Tibial nerve (tissue), 4 donors: ENCODE measurements at regions not wholly inside any gene's neighbourhood (a gene's known extent, or its start where the extent isn't known, plus 50 kb on each side); places are given as distances from the start of the nearest gene placed in this dataset.
"Not testable (repeated sequence)": the region's sequence is repeated elsewhere in the genome, so short reads cannot be mapped to it uniquely, and the experiment has no call there.

ENCODE experiments used
- DNase-seq, 2 donors: peaks; one replicate each; pipeline ENCODE4 v3.0.0-alpha.2; 2019; ENCODE audit warnings: low spot score in 2 of 2
- H3K27ac ChIP-seq, 4 donors: fragments of 200-600 bp; sonication (generic) in 3 of 4; one replicate each; pipeline ENCODE4 v1.5.1; 2017 to 2019; ENCODE audit warnings: mild to moderate bottlenecking in 1 of 4
- H3K27me3 ChIP-seq, 2 donors: fragments of 200-600 bp; sonication (generic) in 1 of 2; one replicate each; pipeline versions ENCODE4 v1.5.1 to v1.6.0; 2017 to 2019
- H3K36me3 ChIP-seq, 3 donors: fragments of 200-600 bp; sonication (generic); one replicate each; pipeline ENCODE4 v1.5.1; 2018 to 2019
- H3K4me1 ChIP-seq, 4 donors: fragments of 200-600 bp; sonication (generic) in 3 of 4; one replicate each; pipeline ENCODE4 v1.5.1; 2017 to 2019
- H3K4me3 ChIP-seq, 4 donors: fragments of 200-600 bp; sonication (generic) in 3 of 4; one replicate each; pipeline ENCODE4 v1.5.1; 2017 to 2019; ENCODE audit warnings: mild to moderate bottlenecking in 1 of 4, moderate library complexity in 1 of 4
- H3K9me3 ChIP-seq, 4 donors: fragments of 200-600 bp; sonication (generic) in 3 of 4; one replicate each; pipeline ENCODE4 v1.5.1; 2017 to 2019
- WGBS, 2 donors: methylation state at CpG; one replicate each; pipeline ENCODE4 v1.1.5; 2018; 5-methylcytosine and 5-hydroxymethylcytosine counted together

DNA sequence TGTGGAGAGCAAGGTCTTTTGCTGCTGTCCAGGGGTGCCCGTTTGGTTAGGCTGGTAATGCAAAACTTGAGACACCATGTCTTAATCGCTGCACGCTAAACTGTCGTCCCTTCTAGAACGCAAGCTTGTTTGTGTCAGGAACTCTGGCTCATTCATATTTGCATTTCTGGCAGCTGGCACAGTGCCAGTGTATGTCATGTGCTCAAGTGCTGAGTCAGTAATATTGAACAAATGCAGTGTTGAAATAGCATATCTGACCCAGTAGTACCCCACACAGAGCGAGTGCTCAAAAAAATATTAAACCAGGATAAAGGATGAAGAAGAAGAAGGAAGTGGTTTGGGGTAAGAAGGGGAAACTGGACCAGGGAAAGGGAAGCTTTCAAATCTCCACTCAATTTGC lies 173.4 kb downstream of the ZNF37A start:
- not testable (repeated sequence) for H3K27ac ChIP-seq, H3K4me3 ChIP-seq, DNase-seq, H3K27me3 ChIP-seq, H3K36me3 ChIP-seq, H3K9me3 ChIP-seq, H3K4me1 ChIP-seq
- 59 to 61% methylated on average over 6 of the region's 6 CpGs for WGBS, 2 donors

DNA sequence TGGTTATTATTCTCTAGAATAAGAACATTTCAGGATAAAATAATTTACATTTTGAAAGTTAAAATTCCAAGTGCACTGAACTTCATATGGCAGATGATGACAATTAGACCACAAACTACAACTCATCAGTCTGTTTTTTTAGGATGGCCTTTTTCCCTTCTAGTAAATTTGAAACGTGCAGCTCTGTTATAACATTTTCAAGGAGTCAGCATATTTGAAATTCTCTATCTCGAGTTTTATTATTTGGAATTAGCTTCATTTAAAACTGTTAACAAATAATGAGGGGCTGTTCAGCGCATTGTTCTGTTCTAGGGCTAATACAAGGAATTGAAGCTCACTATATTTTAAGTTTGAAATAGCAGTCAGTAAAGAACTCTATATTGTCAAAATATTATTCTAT lies 176.9 kb downstream of the ZNF37A start:
- DNase-seq, H3K27me3 ChIP-seq, H3K36me3 ChIP-seq, H3K9me3 ChIP-seq, H3K27ac ChIP-seq, H3K4me3 ChIP-seq, H3K4me1 ChIP-seq: not testable (repeated sequence)
- WGBS, 2 donors, result 44 to 45% methylated on average over 3 of the region's 3 CpGs

DNA sequence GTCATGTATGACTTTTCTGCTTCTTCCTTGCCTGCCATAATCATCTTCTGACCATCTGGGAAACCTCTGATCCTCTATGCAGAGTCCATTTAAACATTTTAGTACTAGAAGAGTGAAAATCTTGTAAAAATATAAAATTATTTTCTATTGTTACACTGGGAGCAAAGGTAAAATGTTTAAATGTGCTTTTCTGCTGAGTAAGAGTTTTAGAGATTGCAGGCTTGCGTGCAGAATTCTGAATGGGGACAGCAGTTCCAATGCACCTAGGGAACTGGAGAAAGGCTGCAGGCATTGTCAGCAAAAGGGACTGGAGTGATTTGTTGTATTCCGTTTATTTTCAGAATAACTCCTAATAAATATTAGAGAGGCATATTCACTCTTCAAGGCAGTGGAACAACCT lies 180.7 kb downstream of the ZNF37A start:
- not testable (repeated sequence) for H3K36me3 ChIP-seq, H3K9me3 ChIP-seq, H3K27me3 ChIP-seq, H3K27ac ChIP-seq, H3K4me3 ChIP-seq, DNase-seq, H3K4me1 ChIP-seq
- 76 to 77% methylated on average over 2 of the region's 2 CpGs for WGBS, 2 donors

DNA sequence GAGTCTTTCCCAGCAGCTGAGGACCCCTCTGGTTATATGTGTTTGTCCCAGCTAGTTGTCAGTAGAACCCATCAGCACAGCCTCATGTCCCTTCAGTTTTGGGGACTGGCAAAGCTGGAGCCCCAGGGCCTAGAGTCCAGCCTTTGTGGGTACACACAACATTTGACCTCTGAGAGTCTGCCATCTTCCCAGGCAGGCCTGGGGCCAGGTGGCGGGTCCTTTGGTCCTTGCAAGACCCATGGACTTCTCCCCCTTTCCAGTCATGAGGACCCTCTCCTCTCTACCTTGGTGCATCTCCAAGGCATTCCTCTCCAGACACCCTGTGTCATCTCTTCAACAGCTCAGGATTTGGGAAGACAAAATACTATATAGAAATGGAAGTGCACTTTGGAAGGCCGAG lies 198.4 kb downstream of the ZNF37A start:
- H3K4me3 ChIP-seq, H3K4me1 ChIP-seq, DNase-seq, H3K27ac ChIP-seq, H3K9me3 ChIP-seq, H3K36me3 ChIP-seq, H3K27me3 ChIP-seq: not testable (repeated sequence)
- 90 to 93% methylated on average over 2 of the region's 2 CpGs for WGBS, 2 donors

DNA sequence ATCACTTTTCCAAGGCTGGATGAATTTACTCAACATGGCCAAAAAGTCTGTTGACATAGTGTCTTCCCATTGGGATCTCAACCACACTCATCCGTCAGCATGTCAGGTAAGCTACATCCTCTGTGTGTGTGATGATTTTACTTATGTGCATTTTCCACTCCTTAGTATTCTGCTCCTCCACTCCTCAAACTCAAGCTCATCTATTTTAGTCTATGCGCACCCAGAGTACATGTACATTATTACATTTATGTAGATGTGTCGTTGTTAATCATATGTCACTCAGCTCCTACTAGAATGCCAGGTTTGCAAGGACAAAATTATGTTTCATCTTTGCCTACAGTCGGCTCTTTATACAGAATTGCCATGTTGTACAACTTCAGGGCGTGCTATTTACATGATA lies 216.0 kb downstream of the ZNF37A start:
- not testable (repeated sequence) for H3K4me1 ChIP-seq, H3K27ac ChIP-seq, H3K27me3 ChIP-seq, H3K9me3 ChIP-seq, DNase-seq, H3K4me3 ChIP-seq, H3K36me3 ChIP-seq
- 73 to 81% methylated on average over 5 of the region's 5 CpGs for WGBS, 2 donors

DNA sequence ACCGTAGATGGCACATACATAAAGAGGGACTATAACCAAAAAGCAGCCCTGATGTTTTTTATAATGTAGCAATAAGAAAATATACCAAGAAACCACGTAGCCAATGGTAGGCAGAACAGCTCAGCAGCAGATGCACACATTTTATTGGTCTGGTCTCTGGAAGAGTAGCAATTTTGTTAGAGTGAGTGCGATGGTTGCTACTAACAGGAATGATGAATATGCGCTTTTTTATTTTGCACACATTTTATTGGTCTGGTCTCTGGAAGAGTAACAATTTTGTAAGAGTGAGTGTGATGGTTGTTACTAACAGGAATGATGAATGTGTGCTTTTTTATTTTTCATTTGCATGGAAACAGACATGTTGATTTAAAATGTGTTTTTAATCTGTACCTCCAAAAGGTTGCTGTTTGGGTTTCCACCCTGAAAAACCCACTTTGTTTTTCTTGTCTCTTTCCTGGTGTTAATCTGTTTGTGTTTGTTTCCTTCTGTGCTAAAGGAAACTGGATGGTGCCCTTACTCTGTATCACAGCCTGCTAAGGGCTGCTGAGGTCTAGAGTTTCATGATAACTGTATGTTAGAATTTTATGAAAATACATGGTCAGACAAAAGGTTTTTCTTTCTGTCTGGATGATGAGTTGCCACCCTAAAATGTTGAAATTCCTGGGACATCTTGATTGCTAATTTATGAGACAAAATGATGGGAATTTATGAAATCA lies 221.1 kb downstream of the ZNF37A start:
- not testable (repeated sequence) for H3K36me3 ChIP-seq, DNase-seq, H3K4me1 ChIP-seq, H3K27me3 ChIP-seq, H3K9me3 ChIP-seq, H3K27ac ChIP-seq, H3K4me3 ChIP-seq
- 71 to 80% methylated on average over 4 of the region's 4 CpGs for WGBS, 2 donors

DNA sequence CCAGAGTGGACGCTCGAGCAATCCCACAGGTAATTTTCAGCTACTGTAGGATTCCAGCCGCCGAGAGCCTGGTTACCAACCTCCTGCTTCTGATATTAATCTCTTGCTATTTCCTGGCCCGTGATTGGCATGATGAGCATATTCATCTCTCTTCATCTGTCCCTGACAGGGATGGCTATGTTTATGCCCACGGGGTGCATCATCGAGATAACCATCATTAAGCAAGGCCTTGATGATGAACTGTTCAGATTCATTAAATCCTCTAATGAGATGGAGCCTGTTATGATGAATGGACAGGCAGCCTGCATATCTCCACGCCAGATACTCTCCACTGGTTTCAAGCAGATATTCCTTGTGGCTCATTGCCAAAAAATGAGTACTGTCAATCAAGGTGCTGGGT lies 227.3 kb downstream of the ZNF37A start:
- not testable (repeated sequence) for H3K27ac ChIP-seq, H3K4me3 ChIP-seq, H3K4me1 ChIP-seq, H3K36me3 ChIP-seq, H3K27me3 ChIP-seq, DNase-seq, H3K9me3 ChIP-seq
- 83 to 92% methylated on average over 8 of the region's 8 CpGs for WGBS, 2 donors

DNA sequence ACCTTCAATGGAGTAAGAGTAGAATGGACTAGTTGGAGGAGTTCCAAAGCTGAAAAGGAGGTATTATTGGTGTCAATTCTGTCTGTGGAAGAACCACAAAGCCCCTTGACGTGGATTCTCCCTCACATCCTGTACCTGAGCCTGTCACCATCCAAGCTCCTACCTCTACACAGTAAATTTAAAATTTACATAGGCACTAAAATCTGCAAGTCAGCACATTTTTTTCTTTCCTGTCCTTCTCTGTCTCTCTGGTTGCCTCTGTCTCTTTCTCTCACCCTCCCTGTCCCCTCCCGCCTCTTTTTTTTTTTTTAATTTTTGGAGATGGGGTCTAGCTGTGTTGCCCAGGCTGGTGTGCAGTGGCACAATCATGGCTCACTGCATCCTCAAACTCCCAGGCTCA lies 236.2 kb downstream of the ZNF37A start:
- not testable (repeated sequence) for H3K27ac ChIP-seq, H3K9me3 ChIP-seq, H3K4me3 ChIP-seq, H3K4me1 ChIP-seq, H3K27me3 ChIP-seq, H3K36me3 ChIP-seq, DNase-seq
- WGBS, 2 donors, result 66 to 84% methylated on average over 2 of the region's 2 CpGs

DNA sequence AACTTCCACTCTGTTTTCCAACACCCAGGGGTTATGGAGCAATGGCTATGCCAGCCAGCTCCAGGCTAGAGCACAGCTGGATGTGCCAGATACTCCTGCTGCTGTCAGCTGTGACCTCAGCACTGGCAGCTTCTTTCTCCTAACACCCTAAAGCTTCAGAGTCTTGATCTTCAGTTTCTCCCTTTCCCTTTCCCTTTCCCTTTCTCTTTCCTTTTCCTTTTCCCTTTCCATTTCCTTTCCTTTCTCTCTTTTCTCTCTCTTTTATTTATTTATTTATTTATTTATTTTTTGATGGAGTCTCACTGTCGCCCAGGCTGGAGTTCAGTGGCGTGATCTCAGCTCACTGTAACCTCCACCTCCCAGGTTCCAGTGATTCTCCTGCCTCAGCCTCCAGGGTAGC lies 237.0 kb downstream of the ZNF37A start:
- not testable (repeated sequence) for H3K36me3 ChIP-seq, H3K9me3 ChIP-seq, H3K27ac ChIP-seq, DNase-seq, H3K27me3 ChIP-seq, H3K4me3 ChIP-seq, H3K4me1 ChIP-seq
- WGBS, 2 donors, result 70 to 78% methylated on average over 2 of the region's 2 CpGs

DNA sequence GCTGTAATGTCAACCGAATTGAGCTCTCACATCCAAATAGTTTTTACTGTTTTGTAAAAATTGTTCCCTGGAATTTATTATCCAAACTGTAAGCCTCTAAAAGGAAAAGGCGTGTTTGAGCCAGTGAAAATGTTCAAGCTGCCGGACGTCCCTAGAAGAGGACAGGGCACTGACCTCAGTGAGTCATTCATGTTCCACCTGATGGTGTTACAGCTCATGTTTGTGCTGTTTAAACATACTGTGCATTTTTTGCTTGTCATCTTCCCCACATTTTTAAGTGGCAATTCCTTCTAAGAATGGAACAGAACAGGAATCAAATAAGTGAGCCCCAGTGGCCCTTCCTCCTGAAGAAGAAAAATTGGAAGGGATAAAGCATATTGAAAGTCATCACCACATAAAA lies 239.6 kb downstream of the ZNF37A start:
- H3K36me3 ChIP-seq, result not testable (repeated sequence)

DNA sequence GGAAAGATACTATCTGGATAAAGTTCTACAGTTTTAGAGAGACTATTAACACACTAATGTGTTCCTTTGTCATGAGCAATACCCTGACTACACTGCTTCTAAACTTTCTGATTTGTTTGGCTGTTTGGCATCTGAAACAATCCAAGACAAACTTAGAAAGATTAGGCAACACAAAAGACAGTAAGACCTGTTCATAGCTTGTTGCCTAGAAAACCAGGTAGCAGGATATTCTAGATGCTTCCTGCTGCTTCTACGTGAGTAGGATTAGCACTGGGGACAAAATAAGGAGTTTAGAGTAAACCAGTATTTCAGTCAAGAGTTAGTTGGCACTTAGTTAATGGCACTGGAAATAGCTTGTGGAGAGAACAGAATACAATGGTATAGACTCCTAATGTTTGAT lies 256.5 kb downstream of the ZNF37A start:
- not testable (repeated sequence) for H3K9me3 ChIP-seq, H3K4me3 ChIP-seq, H3K36me3 ChIP-seq, DNase-seq, H3K4me1 ChIP-seq, H3K27me3 ChIP-seq, H3K27ac ChIP-seq
- 44 to 67% methylated on average over 1 of the region's 1 CpG for WGBS, 2 donors

More for the DNA sequence above, 239.6 kb downstream of the ZNF37A start:
- not testable (repeated sequence) for H3K9me3 ChIP-seq, H3K4me3 ChIP-seq, DNase-seq, H3K27me3 ChIP-seq, H3K4me1 ChIP-seq, H3K27ac ChIP-seq
- WGBS, 2 donors, result 69 to 83% methylated on average over 4 of the region's 4 CpGs

DNA sequence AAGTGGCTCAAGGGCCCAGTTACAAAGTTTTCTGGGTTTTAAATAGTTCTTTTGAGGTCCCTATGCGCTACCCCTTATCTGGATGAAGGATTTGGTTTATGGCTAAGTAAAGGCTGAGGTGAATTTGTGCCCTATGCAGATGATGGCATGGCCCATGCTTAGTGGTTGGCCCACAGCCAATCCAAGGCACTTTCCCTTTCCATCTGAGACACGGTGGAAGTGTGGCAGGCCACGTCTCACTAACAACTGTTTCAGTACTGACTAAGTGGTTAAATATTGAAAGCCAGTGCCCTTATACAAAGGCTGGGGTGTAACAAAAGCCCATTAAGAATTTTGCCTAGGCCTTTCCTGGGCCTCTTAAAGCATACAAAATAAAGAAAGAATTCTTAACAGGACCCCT lies 260.3 kb downstream of the ZNF37A start:
- not testable (repeated sequence) for H3K4me3 ChIP-seq

More for the DNA sequence above, 260.3 kb downstream of the ZNF37A start:
- not testable (repeated sequence) for H3K9me3 ChIP-seq, DNase-seq, H3K27ac ChIP-seq, H3K4me1 ChIP-seq, H3K27me3 ChIP-seq, H3K36me3 ChIP-seq
- 59 to 72% methylated on average over 3 of the region's 3 CpGs for WGBS, 2 donors
